ENCODE measurements at regions not wholly inside any gene's neighbourhood (a gene's known extent, or its start where the extent isn't known, plus 50 kb on each side); places are given as distances from the start of the nearest gene placed in this dataset.

DNA sequence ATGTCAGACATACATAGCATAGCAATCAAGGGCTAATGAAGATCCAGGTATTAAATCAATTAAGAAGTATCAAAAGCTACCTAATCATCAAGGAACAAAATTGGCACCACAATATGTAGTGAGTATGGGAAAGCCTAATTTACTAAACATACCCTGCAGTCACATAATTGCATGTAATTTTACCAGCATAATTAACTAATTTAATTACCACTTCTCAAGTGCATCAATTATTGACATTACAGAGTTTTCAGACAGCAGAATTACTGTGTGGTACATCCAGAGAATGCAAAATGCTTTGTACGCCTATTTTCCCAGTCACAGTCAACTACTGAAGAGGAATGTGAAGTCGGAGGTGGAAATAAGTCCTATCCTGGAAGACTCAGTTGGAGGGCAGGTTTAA, 279.0 kb upstream of the ID4 start:
- TF ChIP-seq GATA2 (IDR thresholded peaks at IDR 0.05; ENCODE audit: low read depth, low read length) (no peak), GATA3 (IDR thresholded peaks at IDR 0.05; ENCODE audit: low read depth, low read length) (no peak)
